ENCODE measurements at regions not wholly inside any gene's neighbourhood (a gene's known extent, or its start where the extent isn't known, plus 50 kb on each side); places are given as distances from the start of the nearest gene placed in this dataset.

GRCh38 chr3:95408464-95408862, 1345.6 kb downstream of the NSUN3 start:
- Mint-ChIP-seq H3K4me3 (no peak overlapping the region), H3K27me3 (ENCODE audit: low read depth in 3 of 3) (no peaks in the 10 kb centered on the region), H3K27ac (no peak overlapping the region), H3K36me3 (no peaks in the 10 kb centered on the region), H3K4me1 (no peaks in the 10 kb centered on the region), H3K9me3 (peaks cover 0 to 9% (median 2%) of the 10 kb centered on the region in 7 donors)
- DNase-seq, result no peak
- Histone ChIP-seq H3K9me3 (replicated peaks in 1 of 2; ENCODE audit: control insufficient read depth in 1 of 2, insufficient read depth in 1 of 2, low read length in 2 of 2) (peaks cover 0 to 3% of the 10 kb centered on the region in 2 donors), H4K20me1 (ENCODE audit: insufficient read depth, low read length) (no peaks in the 10 kb centered on the region), H2AFZ (ENCODE audit: insufficient read depth, low read depth, low read length, poor library complexity, severe bottlenecking) (no peak overlapping the region), H3K9ac (ENCODE audit: insufficient read depth, low read length, poor library complexity, severe bottlenecking) (no peak overlapping the region), H3K27me3 (ENCODE audit: control insufficient read depth in 2 of 2, insufficient read depth in 2 of 2, low read length in 2 of 2) (no peaks in the 10 kb centered on the region), H3K36me3 (replicated peaks in 1 of 2; ENCODE audit: control insufficient read depth in 1 of 2, insufficient read depth in 2 of 2, low read length in 2 of 2) (no peaks in the 10 kb centered on the region), H3K27ac (ENCODE audit: low read depth in 1 of 2, low read length in 2 of 2) (no peak overlapping the region), H3K79me2 (ENCODE audit: insufficient read depth, low read length) (no peaks in the 10 kb centered on the region), H3K4me2 (replicated peaks; ENCODE audit: extremely low read depth, low read length, poor library complexity, severe bottlenecking) (no peak overlapping the region), H3K4me1 (ENCODE audit: control insufficient read depth in 1 of 2, insufficient read depth in 2 of 2, low read length in 2 of 2) (no peaks in the 10 kb centered on the region), H3K4me3 (replicated peaks in 1 of 3; ENCODE audit: low read depth in 2 of 3, low read length in 3 of 3) (no peak overlapping the region)
- intact Hi-C loops (cut with micrococcal nuclease), result no loop called here
- TF ChIP-seq CTCF (IDR thresholded peaks at IDR 0.05), result no peak
- 100% methylated on average over 2 of the region's 3 CpGs for WGBS (ENCODE audit: insufficient coverage)

GRCh38 chr3:95418251-95418650, 1355.4 kb downstream of the NSUN3 start:
- Histone ChIP-seq H3K36me3 (replicated peaks in 1 of 2; ENCODE audit: control insufficient read depth in 1 of 2, insufficient read depth in 2 of 2, low read length in 2 of 2) (no peaks in the 10 kb centered on the region), H3K27me3 (ENCODE audit: control insufficient read depth in 2 of 2, insufficient read depth in 2 of 2, low read length in 2 of 2) (no peaks in the 10 kb centered on the region), H2AFZ (ENCODE audit: insufficient read depth, low read depth, low read length, poor library complexity, severe bottlenecking) (no peak overlapping the region), H4K20me1 (ENCODE audit: insufficient read depth, low read length) (no peaks in the 10 kb centered on the region), H3K27ac (ENCODE audit: low read depth in 1 of 2, low read length in 2 of 2) (no peak overlapping the region), H3K9me3 (replicated peaks in 1 of 2; ENCODE audit: control insufficient read depth in 1 of 2, insufficient read depth in 1 of 2, low read length in 2 of 2) (peaks cover 4 to 6% of the 10 kb centered on the region in 2 donors), H3K4me2 (replicated peaks; ENCODE audit: extremely low read depth, low read length, poor library complexity, severe bottlenecking) (no peak overlapping the region), H3K79me2 (ENCODE audit: insufficient read depth, low read length) (no peaks in the 10 kb centered on the region), H3K4me1 (ENCODE audit: control insufficient read depth in 1 of 2, insufficient read depth in 2 of 2, low read length in 2 of 2) (no peaks in the 10 kb centered on the region), H3K9ac (ENCODE audit: insufficient read depth, low read length, poor library complexity, severe bottlenecking) (no peak overlapping the region), H3K4me3 (replicated peaks in 1 of 3; ENCODE audit: low read depth in 2 of 3, low read length in 3 of 3) (no peak overlapping the region)
- no peaks in the 10 kb centered on the region for H3K36me3 Mint-ChIP-seq
- intact Hi-C loops (cut with micrococcal nuclease), result no loop called here
- TF ChIP-seq CTCF (IDR thresholded peaks at IDR 0.05), result no peak
- no peak overlapping the region for H3K4me3 Mint-ChIP-seq
- peaks cover 2 to 14% (median 6%) of the 10 kb centered on the region in 7 donors for H3K9me3 Mint-ChIP-seq
- no peak for DNase-seq
- no peaks in the 10 kb centered on the region for H3K27me3 Mint-ChIP-seq (ENCODE audit: low read depth in 3 of 3)
- no peak overlapping the region for H3K27ac Mint-ChIP-seq
- WGBS (ENCODE audit: insufficient coverage), result 91% methylated on average over 6 of the region's 6 CpGs
- no peaks in the 10 kb centered on the region for H3K4me1 Mint-ChIP-seq

Data from CD14-positive monocyte (primary cell).